GM23248 (cell line): ENCODE measurements at regions not wholly inside any gene's neighbourhood (a gene's known extent, or its start where the extent isn't known, plus 50 kb on each side); places are given as distances from the start of the nearest gene placed in this dataset.
"Not testable (repeated sequence)": the region's sequence is repeated elsewhere in the genome, so short reads cannot be mapped to it uniquely, and the experiment has no call there.

Source experiments
- EZH2 ChIP-seq: fragments of 200-600 bp; sonication (generic); IDR thresholded peaks from 2 replicates; pipeline ENCODE4 v1.6.1; 2018; ENCODE audit warnings: antibody characterized with exemption, mild to moderate bottlenecking; ENCODE audit not compliant: insufficient read depth, poor library complexity, severe bottlenecking
- EZH2phosphoT487 ChIP-seq: fragments of 200-600 bp; sonication (generic); IDR thresholded peaks from 2 replicates; pipeline ENCODE4 v1.6.1; 2018; ENCODE audit warnings: antibody characterized with exemption, moderate library complexity, mild to moderate bottlenecking, low read depth; ENCODE audit not compliant: insufficient read depth

DNA sequence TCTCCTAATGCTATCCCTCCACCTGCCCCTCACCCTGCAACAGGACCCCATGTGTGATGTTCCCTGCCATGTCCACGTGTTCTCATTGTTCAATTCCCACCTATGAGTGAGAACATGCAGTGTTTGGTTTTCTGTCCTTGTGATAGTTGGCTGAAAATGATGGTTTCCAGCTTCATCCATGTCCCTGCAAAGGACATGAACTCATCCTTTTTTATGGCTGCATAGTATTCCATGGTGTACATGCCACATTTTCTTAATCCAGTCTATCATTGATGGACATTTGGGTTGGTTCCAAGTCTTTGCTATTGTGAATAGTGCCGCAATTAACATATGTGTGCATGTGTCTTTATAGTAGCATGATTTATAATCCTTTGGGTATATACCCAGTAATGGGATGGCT is 62.3 kb upstream of the EDEM3 start:
- TF ChIP-seq EZH2, EZH2phosphoT487: not testable (repeated sequence)
